HCT116 (cell line): ENCODE measurements at regions not wholly inside any gene's neighbourhood (a gene's known extent, or its start where the extent isn't known, plus 50 kb on each side); places are given as distances from the start of the nearest gene placed in this dataset.

ENCODE experiments used
- ATAC-seq: fragments of 200-7000 bp; cut with Tn5 transposase; 2 replicates; pipeline ENCODE4 v1.9.1; 2020; ENCODE audit warnings: mild to moderate bottlenecking, moderate library complexity
- BruUV-seq: library from RNA; stranded (reverse); fragments of 400-500 nt; replicated peaks from 2 replicates; lab custom pipeline; 2021; lab: Mats Ljungman, UMichigan
- CTCF ChIA-PET: fragments of 300-600 bp; sonication (Branson Sonifier 250); formaldehyde crosslinking; loops from one replicate; lab custom pipeline; 2021; ENCODE audit warnings: antibody characterized with exemption; lab: Charles Lee
- POLR2A ChIA-PET: fragments of 300-600, 350-600 bp; sonication (Branson Sonifier 250); formaldehyde crosslinking; loops from one replicate; lab custom pipeline; 2021; ENCODE audit warnings: antibody characterized with exemption; lab: Charles Lee
- RAD21 ChIA-PET, 2 experiments: fragments of 300-600 bp; sonication (Branson Sonifier 250); formaldehyde crosslinking; loops; one replicate each; lab custom pipeline; 2023; ENCODE audit warnings: low total read pairs in 2 of 2; ENCODE audit not compliant: uncharacterized antibody in 2 of 2, unreplicated experiment in 2 of 2, low non-redundant PET in 1 of 2; lab: Charles Lee
- DNase-seq: peaks from one replicate; pipeline ENCODE4 v3.0.0-alpha.2; 2010; ENCODE audit warnings: low read depth, low spot score
- H2AFZ ChIP-seq: fragments of 200-600 bp; shearing (Covaris generic), sonication (generic); 2 replicates; pipeline ENCODE4 v1.6.1; 2017; ENCODE audit warnings: low read depth, mixed run types, mixed read lengths, antibody characterized with exemption, low read length; ENCODE audit not compliant: poor library complexity, severe bottlenecking
- H3K27ac ChIP-seq: 2 replicates; pipeline ENCODE4 v1.5.1; 2012; ENCODE audit warnings: low read depth, low read length
- H3K27me3 ChIP-seq: fragments of 200-600 bp; sonication (generic); 2 replicates; pipeline ENCODE4 v1.6.1; 2016; ENCODE audit warnings: mixed run types, low read length, mixed read lengths; ENCODE audit not compliant: insufficient read depth
- H3K36me3 ChIP-seq, 2 experiments: fragments of 200-500 bp in 1 of 2; fragments of 200-600 bp in 1 of 2; sonication (Bioruptor generic) in 1 of 2; sonication (generic) in 1 of 2; 2 replicates each; pipeline versions ENCODE4 v1.5.1 to v1.6.1; 2014 to 2016; ENCODE audit warnings: low read length in 2 of 2, inconsistent platforms in 1 of 2, mixed read lengths in 1 of 2, mixed run types in 1 of 2; ENCODE audit not compliant: insufficient read depth in 2 of 2, control insufficient read depth in 1 of 2
- H3K4me1 ChIP-seq, 2 experiments: fragments of 200-600 bp in 1 of 2; sonication (generic) in 1 of 2; 2 replicates each; pipeline versions ENCODE4 v1.5.1 to v1.6.1; 2012 to 2017; ENCODE audit warnings: low read length in 2 of 2, inconsistent platforms in 1 of 2, mild to moderate bottlenecking in 1 of 2, mixed read lengths in 1 of 2, mixed run types in 1 of 2, moderate library complexity in 1 of 2; ENCODE audit not compliant: insufficient read depth in 2 of 2, control insufficient read depth in 1 of 2
- H3K4me2 ChIP-seq: fragments of 200-600 bp; sonication (generic); 2 replicates; pipeline ENCODE4 v1.6.1; 2017; ENCODE audit warnings: mixed run types, low read length, mixed read lengths
- H3K4me3 ChIP-seq, 2 experiments: fragments of 200-600 bp in 1 of 2; sonication (generic) in 1 of 2; replicated peaks in 1 of 2; 2 replicates each; pipeline ENCODE4 v1.5.1; 2011 to 2016; ENCODE audit warnings: low read length in 2 of 2, control low read depth in 1 of 2, low read depth in 1 of 2, mild to moderate bottlenecking in 1 of 2, mixed read lengths in 1 of 2, mixed run types in 1 of 2
- H3K79me2 ChIP-seq: fragments of 200-600 bp; sonication (generic); 2 replicates; pipeline ENCODE4 v1.6.1; 2017; ENCODE audit warnings: mild to moderate bottlenecking, mixed run types, low read length, moderate library complexity, mixed read lengths; ENCODE audit not compliant: insufficient read depth
- H3K9ac ChIP-seq: fragments of 200-600 bp; sonication (generic); 2 replicates; pipeline ENCODE4 v1.6.1; 2016; ENCODE audit warnings: low read length, mixed read lengths
- H3K9me2 ChIP-seq: fragments of 200-600 bp; sonication (generic), shearing (Covaris generic); 2 replicates; pipeline ENCODE4 v1.6.1; 2017; ENCODE audit warnings: mixed run types, mild to moderate bottlenecking, moderate library complexity; ENCODE audit not compliant: insufficient read depth
- H3K9me3 ChIP-seq, 2 experiments: fragments of 200-500 bp in 1 of 2; fragments of 200-600 bp in 1 of 2; sonication (Bioruptor generic) in 1 of 2; sonication (generic) in 1 of 2; 2 replicates each; pipeline ENCODE4 v1.6.1; 2014 to 2017; ENCODE audit warnings: low read length in 2 of 2, mixed read lengths in 2 of 2, inconsistent platforms in 1 of 2, low read depth in 1 of 2, mild to moderate bottlenecking in 1 of 2, mixed run types in 1 of 2, moderate library complexity in 1 of 2; ENCODE audit not compliant: control insufficient read depth in 1 of 2, insufficient read depth in 1 of 2
- H4K20me1 ChIP-seq: fragments of 200-600 bp; sonication (generic), shearing (Covaris generic); 2 replicates; pipeline ENCODE4 v1.6.1; 2017; ENCODE audit warnings: mixed run types, mild to moderate bottlenecking, moderate library complexity; ENCODE audit not compliant: insufficient read depth
- CBX3 ChIP-seq: IDR thresholded peaks from 2 replicates; pipeline ENCODE4 v1.6.1; 2012; ENCODE audit warnings: low read depth
- JUND ChIP-seq: IDR thresholded peaks from 2 replicates; pipeline ENCODE4 v1.6.1; 2012
- POLR2A ChIP-seq: IDR thresholded peaks from 2 replicates; pipeline ENCODE4 v1.7.0; 2011; ENCODE audit warnings: borderline replicate concordance; ENCODE audit not compliant: insufficient read depth, insufficient read length; ENCODE audit errors: extremely low read depth
- RAD21 ChIP-seq: IDR thresholded peaks from 2 replicates; pipeline ENCODE4 v1.6.1; 2012; ENCODE audit warnings: low read depth, mild to moderate bottlenecking
- SIN3A ChIP-seq: IDR thresholded peaks from 2 replicates; pipeline ENCODE4 v1.6.1; 2012; ENCODE audit warnings: low read depth
- SRF ChIP-seq: IDR thresholded peaks from 2 replicates; pipeline ENCODE4 v1.6.1; 2012; ENCODE audit warnings: low read depth
- ZFX ChIP-seq: fragments of 450-650 bp; IDR thresholded peaks from 2 replicates; pipeline ENCODE4 v1.6.1; 2017
- ZNF274 ChIP-seq: fragments of 200-500 bp; sonication (Bioruptor generic); IDR thresholded peaks from 2 replicates; pipeline ENCODE4 v1.6.1; 2014; ENCODE audit warnings: mild to moderate bottlenecking, low read depth, low read length, inconsistent platforms
- intact Hi-C: fragments of 100-400 bp; cut with micrococcal nuclease; formaldehyde crosslinking; loops from 2 replicates; pipeline ENCODE4 v1.10.0; 2022
- TF ChIP-seq, protein P1 (sequence below): IDR thresholded peaks from 2 replicates; pipeline ENCODE4 v1.6.1; 2012
- TF ChIP-seq, protein P2 (sequence below): IDR thresholded peaks from 2 replicates; pipeline ENCODE4 v1.6.1; 2011; ENCODE audit warnings: mild to moderate bottlenecking, low read length, moderate library complexity; ENCODE audit not compliant: insufficient replicate concordance; ENCODE audit errors: extremely low read depth

DNA sequence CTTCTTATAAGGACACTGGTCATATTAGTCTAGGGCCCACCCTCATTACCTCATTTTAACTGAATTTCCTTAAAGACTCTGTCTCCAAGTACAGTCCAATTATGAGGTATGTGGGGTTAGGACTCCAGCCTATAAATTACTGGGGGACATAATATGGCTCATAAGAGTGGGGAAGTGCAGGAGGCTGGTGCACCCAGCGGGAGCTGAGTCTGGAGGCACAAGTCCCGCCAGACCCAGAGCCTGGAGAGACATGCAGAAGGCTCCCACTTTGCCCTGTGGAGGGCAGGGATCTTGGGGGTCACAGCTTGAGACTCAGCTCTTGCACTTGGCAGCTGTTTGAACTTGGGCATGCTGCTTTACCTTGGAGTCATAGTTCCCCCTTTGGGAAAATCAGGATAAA is 250.4 kb downstream of the RHOU start:
- POLR2A ChIA-PET: no interaction called here
- no peak for ATAC-seq
- no TSS peak for BruUV-seq

More for the DNA sequence above, 250.4 kb downstream of the RHOU start:
- Histone ChIP-seq H3K9me2 (no peaks in the 10 kb centered on the region), H3K79me2 (no peaks in the 10 kb centered on the region), H3K27ac (no peak overlapping the region), H2AFZ (no peak overlapping the region), H4K20me1 (no peaks in the 10 kb centered on the region), H3K4me2 (no peak overlapping the region), H3K4me1 (no peaks in the 10 kb centered on the region), H3K9ac (no peak overlapping the region), H3K9me3 (no peaks in the 10 kb centered on the region), H3K4me3 (no peak overlapping the region), H3K36me3 (no peaks in the 10 kb centered on the region), H3K27me3 (no peaks in the 10 kb centered on the region)
- ChIA-PET CTCF (no interaction called here), RAD21 (no interaction called here)
- TF ChIP-seq SIN3A (no peak), RAD21 (no peak), SRF (no peak), ZFX (no peak), JUND (no peak), CBX3 (no peak), ZNF274 (no peak), POLR2A (no peak)
- TF ChIP-seq, protein P1, sequence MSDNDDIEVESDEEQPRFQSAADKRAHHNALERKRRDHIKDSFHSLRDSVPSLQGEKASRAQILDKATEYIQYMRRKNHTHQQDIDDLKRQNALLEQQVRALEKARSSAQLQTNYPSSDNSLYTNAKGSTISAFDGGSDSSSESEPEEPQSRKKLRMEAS: no peak
- TF ChIP-seq, protein P2, sequence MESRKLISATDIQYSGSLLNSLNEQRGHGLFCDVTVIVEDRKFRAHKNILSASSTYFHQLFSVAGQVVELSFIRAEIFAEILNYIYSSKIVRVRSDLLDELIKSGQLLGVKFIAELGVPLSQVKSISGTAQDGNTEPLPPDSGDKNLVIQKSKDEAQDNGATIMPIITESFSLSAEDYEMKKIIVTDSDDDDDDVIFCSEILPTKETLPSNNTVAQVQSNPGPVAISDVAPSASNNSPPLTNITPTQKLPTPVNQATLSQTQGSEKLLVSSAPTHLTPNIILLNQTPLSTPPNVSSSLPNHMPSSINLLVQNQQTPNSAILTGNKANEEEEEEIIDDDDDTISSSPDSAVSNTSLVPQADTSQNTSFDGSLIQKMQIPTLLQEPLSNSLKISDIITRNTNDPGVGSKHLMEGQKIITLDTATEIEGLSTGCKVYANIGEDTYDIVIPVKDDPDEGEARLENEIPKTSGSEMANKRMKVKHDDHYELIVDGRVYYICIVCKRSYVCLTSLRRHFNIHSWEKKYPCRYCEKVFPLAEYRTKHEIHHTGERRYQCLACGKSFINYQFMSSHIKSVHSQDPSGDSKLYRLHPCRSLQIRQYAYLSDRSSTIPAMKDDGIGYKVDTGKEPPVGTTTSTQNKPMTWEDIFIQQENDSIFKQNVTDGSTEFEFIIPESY: no peak
- intact Hi-C loops: no loop called here
- DNase-seq: no peak
